Nephron (organoid): ENCODE measurements at regions not wholly inside any gene's neighbourhood (a gene's known extent, or its start where the extent isn't known, plus 50 kb on each side); places are given as distances from the start of the nearest gene placed in this dataset.

ENCODE experiments used
- H3K27ac Mint-ChIP-seq, 3 experiments: 2 replicates each; pipeline ENCODE4 v1.8.0; 2020; ENCODE audit warnings: mixed read lengths in 3 of 3, mild to moderate bottlenecking in 2 of 3, moderate library complexity in 1 of 3
- H3K27me3 Mint-ChIP-seq: 2 replicates; pipeline ENCODE4 v1.8.0; 2021; ENCODE audit warnings: low read depth, mild to moderate bottlenecking, moderate library complexity, mixed read lengths
- H3K36me3 Mint-ChIP-seq: 2 replicates; pipeline ENCODE4 v1.8.0; 2020; ENCODE audit warnings: low read depth, mixed read lengths
- H3K4me1 Mint-ChIP-seq: 2 replicates; pipeline ENCODE4 v1.8.0; 2020; ENCODE audit warnings: mixed read lengths
- H3K4me3 Mint-ChIP-seq, 3 experiments: 2 replicates each; pipeline ENCODE4 v1.8.0; 2020; ENCODE audit warnings: mild to moderate bottlenecking in 3 of 3, mixed read lengths in 3 of 3, moderate library complexity in 2 of 3
- H3K9me3 Mint-ChIP-seq: 2 replicates; pipeline ENCODE4 v1.8.0; 2020; ENCODE audit warnings: mixed read lengths
- TF ChIP-seq, protein P1 (sequence below), 3 experiments: fragments of 200-600 bp; sonication (generic); IDR thresholded peaks; one replicate each; pipeline ENCODE4 v1.5.0; 2021; ENCODE audit warnings: antibody characterized with exemption in 3 of 3; ENCODE audit not compliant: unreplicated experiment in 3 of 3

GRCh38 chr11:72497731-72498130, 63.4 kb upstream of the CLPB start:
- Mint-ChIP-seq H3K9me3 (peaks cover 8% of the 10 kb centered on the region), H3K27ac (peak overlapping the region; percentile 42 to 48 (median 44)), H3K27me3 (peaks cover 6% of the 10 kb centered on the region)

DNA sequence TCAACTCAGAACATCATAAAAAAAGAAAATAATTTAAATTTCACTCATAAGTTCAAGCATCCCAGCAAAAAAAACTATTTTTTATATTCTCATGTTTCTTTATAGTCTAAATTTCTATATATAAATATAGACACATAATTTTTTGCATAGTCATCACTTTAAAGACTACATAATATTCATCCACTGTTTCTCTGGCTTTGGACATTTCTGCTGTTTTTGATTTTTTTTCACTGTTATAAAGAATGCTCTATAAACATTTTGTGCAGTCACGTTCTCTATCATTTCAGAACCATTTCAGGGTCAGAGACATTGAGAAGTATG, 59.7 kb upstream of the CLPB start:
- no peaks in the 10 kb centered on the region for H3K36me3 Mint-ChIP-seq
- H3K4me3 Mint-ChIP-seq = no peak overlapping the region
- H3K27me3 Mint-ChIP-seq = peaks cover 6% of the 10 kb centered on the region
- peak overlapping the region in 2 of 3 experiments; percentile 37 to 57 for H3K27ac Mint-ChIP-seq
- TF ChIP-seq, protein P1, sequence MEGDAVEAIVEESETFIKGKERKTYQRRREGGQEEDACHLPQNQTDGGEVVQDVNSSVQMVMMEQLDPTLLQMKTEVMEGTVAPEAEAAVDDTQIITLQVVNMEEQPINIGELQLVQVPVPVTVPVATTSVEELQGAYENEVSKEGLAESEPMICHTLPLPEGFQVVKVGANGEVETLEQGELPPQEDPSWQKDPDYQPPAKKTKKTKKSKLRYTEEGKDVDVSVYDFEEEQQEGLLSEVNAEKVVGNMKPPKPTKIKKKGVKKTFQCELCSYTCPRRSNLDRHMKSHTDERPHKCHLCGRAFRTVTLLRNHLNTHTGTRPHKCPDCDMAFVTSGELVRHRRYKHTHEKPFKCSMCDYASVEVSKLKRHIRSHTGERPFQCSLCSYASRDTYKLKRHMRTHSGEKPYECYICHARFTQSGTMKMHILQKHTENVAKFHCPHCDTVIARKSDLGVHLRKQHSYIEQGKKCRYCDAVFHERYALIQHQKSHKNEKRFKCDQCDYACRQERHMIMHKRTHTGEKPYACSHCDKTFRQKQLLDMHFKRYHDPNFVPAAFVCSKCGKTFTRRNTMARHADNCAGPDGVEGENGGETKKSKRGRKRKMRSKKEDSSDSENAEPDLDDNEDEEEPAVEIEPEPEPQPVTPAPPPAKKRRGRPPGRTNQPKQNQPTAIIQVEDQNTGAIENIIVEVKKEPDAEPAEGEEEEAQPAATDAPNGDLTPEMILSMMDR (IDR thresholded peaks at IDR 0.05; ENCODE audit: unreplicated experiment in 3 of 3) = no peak
- H3K9me3 Mint-ChIP-seq = no peaks in the 10 kb centered on the region
- H3K4me1 Mint-ChIP-seq = peaks cover 28% of the 10 kb centered on the region

More at GRCh38 chr11:72497731-72498130, 63.4 kb upstream of the CLPB start:
- no peak overlapping the region for H3K4me3 Mint-ChIP-seq
- no peaks in the 10 kb centered on the region for H3K36me3 Mint-ChIP-seq
- H3K4me1 Mint-ChIP-seq = peaks cover 16% of the 10 kb centered on the region
- TF ChIP-seq, protein P1 (IDR thresholded peaks at IDR 0.05; ENCODE audit: unreplicated experiment in 3 of 3) = no peak

DNA sequence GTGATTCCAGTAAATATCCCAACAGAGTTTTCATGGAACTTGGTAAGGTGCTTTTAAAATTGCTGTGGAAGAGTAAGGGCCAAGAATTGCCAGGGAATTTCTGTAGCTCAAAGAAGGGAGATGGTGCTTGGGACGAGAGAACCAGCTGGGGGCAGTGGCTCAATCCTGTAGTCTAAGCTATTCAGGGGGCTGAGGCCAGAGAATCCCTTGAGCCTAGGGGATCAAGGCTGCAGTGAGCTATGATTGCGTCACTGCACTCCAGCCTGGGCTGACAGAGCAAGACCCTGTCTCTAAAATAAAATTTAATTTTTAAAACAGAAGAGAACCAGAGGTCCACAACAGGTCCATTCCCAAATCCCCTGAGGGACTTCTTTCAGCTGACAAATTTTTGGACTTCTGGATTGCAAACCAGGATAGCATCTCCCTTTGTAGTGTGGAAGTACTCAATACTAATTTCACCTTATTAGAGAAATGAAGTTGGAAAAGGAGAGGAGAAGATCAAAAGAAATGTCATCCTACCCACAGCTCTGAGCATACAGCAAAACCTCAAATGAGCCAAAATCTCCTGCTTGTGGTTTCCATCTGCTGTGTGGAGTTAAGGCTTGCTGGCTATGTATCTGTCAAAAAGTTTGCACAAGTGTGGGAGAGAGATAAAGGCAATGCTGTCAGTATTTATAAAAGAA, 59.2 kb upstream of the CLPB start:
- Mint-ChIP-seq H3K4me3 (no peak overlapping the region), H3K27ac (peak overlapping the region in 2 of 3 experiments; percentile 37 to 57), H3K9me3 (no peaks in the 10 kb centered on the region), H3K36me3 (no peaks in the 10 kb centered on the region), H3K4me1 (peaks cover 28% of the 10 kb centered on the region), H3K27me3 (peaks cover 6% of the 10 kb centered on the region)
- TF ChIP-seq, protein P1 (IDR thresholded peaks at IDR 0.05; ENCODE audit: unreplicated experiment in 3 of 3) = no peak

GRCh38 chr11:72491001-72491400, 56.7 kb upstream of the CLPB start:
- Mint-ChIP-seq H3K4me3 (no peak overlapping the region), H3K27me3 (peaks cover 4% of the 10 kb centered on the region), H3K36me3 (no peaks in the 10 kb centered on the region), H3K9me3 (no peaks in the 10 kb centered on the region), H3K27ac (peak overlapping the region in 2 of 3 experiments; percentile 20 to 71), H3K4me1 (peaks cover 28% of the 10 kb centered on the region)
- TF ChIP-seq, protein P1 (IDR thresholded peaks at IDR 0.05; ENCODE audit: unreplicated experiment in 3 of 3) = no peak
